K562 (cell line): ENCODE measurements at regions not wholly inside any gene's neighbourhood (a gene's known extent, or its start where the extent isn't known, plus 50 kb on each side); places are given as distances from the start of the nearest gene placed in this dataset.

Source experiments
- ARID1B ChIP-seq: fragments of 450-650 bp; IDR thresholded peaks from 2 replicates; pipeline ENCODE4 v1.6.1; 2016; ENCODE audit warnings: antibody characterized with exemption, mild to moderate bottlenecking, inconsistent platforms
- CHD2 ChIP-seq: IDR thresholded peaks from 2 replicates; pipeline ENCODE4 v1.6.1; 2011; ENCODE audit warnings: low read depth, low read length
- EZH2 ChIP-seq: IDR thresholded peaks from 2 replicates; pipeline ENCODE4 v1.6.1; 2012; ENCODE audit warnings: low read depth, mild to moderate bottlenecking, inconsistent platforms, low read length, borderline replicate concordance
- JUNB ChIP-seq: fragments of 450-650 bp; formaldehyde crosslinking; conservative IDR thresholded peaks from 2 replicates; pipeline ENCODE4 v1.4.0; 2020; ENCODE audit warnings: mild to moderate bottlenecking
- KDM5B ChIP-seq: fragments of 200-600 bp; sonication (generic); IDR thresholded peaks from 2 replicates; pipeline ENCODE4 v1.6.1; 2012; ENCODE audit warnings: low read depth, mild to moderate bottlenecking, moderate library complexity, low read length, control low read depth, inconsistent platforms; ENCODE audit not compliant: insufficient replicate concordance
- NONO ChIP-seq, 2 experiments: fragments of 200-400 bp in 1 of 2; fragments of 450-650 bp in 1 of 2; formaldehyde crosslinking in 1 of 2; IDR thresholded peaks; 2 replicates each; pipeline ENCODE4 v1.6.1; 2017; ENCODE audit warnings: low read depth in 2 of 2, mild to moderate bottlenecking in 2 of 2, moderate library complexity in 2 of 2, low read length in 1 of 2
- PHF21A ChIP-seq: fragments of 450-650 bp; IDR thresholded peaks from 2 replicates; pipeline ENCODE4 v1.6.1; 2017; ENCODE audit warnings: low read depth, borderline replicate concordance
- SRF ChIP-seq, 2 experiments: fragments of 250-450, 450-650 bp in 1 of 2; sonication (Bioruptor Pico) in 1 of 2; sonication (generic) in 1 of 2; formaldehyde crosslinking; IDR thresholded peaks; 2 replicates each; pipeline versions ENCODE4 v1.5.0 to v1.5.1; 2020 to 2022; ENCODE audit warnings: mild to moderate bottlenecking in 1 of 2, missing genetic modification reagents in 1 of 2
- ZNF274 ChIP-seq: IDR thresholded peaks from 2 replicates; pipeline ENCODE4 v1.6.1; 2011; ENCODE audit warnings: low read depth, mild to moderate bottlenecking, low read length, moderate library complexity, borderline replicate concordance
- TF ChIP-seq, protein P1 (sequence below), 3 experiments: IDR thresholded peaks in 2 of 3; conservative IDR thresholded peaks in 1 of 3; 2 replicates each; pipeline ENCODE4 v1.5.1; 2011 to 2012; ENCODE audit warnings: low read length in 3 of 3, mild to moderate bottlenecking in 3 of 3, control low read depth in 2 of 3, improper control_type of control experiment in 1 of 3, inconsistent platforms in 1 of 3, low read depth in 1 of 3, mixed read lengths in 1 of 3, moderate library complexity in 1 of 3; ENCODE audit not compliant: insufficient read depth in 2 of 3
- TF ChIP-seq, protein P2 (sequence below): sonication (generic); formaldehyde crosslinking; IDR thresholded peaks from 2 replicates; pipeline ENCODE4 v1.5.0; 2020; ENCODE audit warnings: missing genetic modification reagents
- TF ChIP-seq, protein P3 (sequence below): sonication (generic); formaldehyde crosslinking; IDR thresholded peaks from 2 replicates; pipeline ENCODE4 v1.9.0; 2022; ENCODE audit warnings: mild to moderate bottlenecking, missing genetic modification reagents

DNA sequence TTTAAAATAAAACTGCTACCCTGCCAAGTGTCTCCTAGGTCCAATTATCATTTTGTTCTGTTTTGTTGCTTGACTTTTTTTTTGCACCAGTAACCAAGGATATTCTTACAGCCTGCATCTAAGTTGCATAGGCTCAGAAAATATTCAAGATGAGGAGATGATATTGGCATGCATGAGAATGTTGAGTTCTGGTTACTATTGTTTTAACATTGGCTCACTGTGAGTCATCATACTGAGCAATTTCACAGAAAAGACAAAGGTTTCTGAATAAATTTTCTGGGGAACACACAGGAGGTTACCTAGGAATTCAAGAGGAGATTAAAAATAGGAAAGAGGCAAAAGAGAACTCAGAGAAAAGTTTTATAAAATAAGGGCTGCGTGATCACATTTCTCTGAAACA lies 84.8 kb upstream of the POU3F3 start:
- TF ChIP-seq CHD2 (no peak), KDM5B (no peak), SRF (CRISPR knock-in tag; IDR thresholded peaks at IDR 0.05) (no peak), EZH2 (no peak), JUNB (CRISPR knock-in tag) (no peak), ARID1B (no peak), ZNF274 (no peak), PHF21A (no peak), NONO (IDR thresholded peaks at IDR 0.05; ENCODE audit: low read depth in 2 of 2, low read length in 1 of 2) (no peak)
- TF ChIP-seq, protein P1, sequence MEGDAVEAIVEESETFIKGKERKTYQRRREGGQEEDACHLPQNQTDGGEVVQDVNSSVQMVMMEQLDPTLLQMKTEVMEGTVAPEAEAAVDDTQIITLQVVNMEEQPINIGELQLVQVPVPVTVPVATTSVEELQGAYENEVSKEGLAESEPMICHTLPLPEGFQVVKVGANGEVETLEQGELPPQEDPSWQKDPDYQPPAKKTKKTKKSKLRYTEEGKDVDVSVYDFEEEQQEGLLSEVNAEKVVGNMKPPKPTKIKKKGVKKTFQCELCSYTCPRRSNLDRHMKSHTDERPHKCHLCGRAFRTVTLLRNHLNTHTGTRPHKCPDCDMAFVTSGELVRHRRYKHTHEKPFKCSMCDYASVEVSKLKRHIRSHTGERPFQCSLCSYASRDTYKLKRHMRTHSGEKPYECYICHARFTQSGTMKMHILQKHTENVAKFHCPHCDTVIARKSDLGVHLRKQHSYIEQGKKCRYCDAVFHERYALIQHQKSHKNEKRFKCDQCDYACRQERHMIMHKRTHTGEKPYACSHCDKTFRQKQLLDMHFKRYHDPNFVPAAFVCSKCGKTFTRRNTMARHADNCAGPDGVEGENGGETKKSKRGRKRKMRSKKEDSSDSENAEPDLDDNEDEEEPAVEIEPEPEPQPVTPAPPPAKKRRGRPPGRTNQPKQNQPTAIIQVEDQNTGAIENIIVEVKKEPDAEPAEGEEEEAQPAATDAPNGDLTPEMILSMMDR (IDR thresholded peaks at IDR 0.05 in 2 of 3, conservative IDR thresholded peaks at IDR 0.05 in 1 of 3; ENCODE audit: insufficient read depth in 2 of 3, low read depth in 1 of 3, low read length in 3 of 3): no peak
- TF ChIP-seq, protein P2, sequence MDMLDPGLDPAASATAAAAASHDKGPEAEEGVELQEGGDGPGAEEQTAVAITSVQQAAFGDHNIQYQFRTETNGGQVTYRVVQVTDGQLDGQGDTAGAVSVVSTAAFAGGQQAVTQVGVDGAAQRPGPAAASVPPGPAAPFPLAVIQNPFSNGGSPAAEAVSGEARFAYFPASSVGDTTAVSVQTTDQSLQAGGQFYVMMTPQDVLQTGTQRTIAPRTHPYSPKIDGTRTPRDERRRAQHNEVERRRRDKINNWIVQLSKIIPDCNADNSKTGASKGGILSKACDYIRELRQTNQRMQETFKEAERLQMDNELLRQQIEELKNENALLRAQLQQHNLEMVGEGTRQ (CRISPR knock-in tag): no peak
- TF ChIP-seq, protein P3, sequence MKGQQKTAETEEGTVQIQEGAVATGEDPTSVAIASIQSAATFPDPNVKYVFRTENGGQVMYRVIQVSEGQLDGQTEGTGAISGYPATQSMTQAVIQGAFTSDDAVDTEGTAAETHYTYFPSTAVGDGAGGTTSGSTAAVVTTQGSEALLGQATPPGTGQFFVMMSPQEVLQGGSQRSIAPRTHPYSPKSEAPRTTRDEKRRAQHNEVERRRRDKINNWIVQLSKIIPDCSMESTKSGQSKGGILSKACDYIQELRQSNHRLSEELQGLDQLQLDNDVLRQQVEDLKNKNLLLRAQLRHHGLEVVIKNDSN (CRISPR knock-in tag): no peak
